Neuron (in vitro differentiated cells): ENCODE measurements at regions not wholly inside any gene's neighbourhood (a gene's known extent, or its start where the extent isn't known, plus 50 kb on each side); places are given as distances from the start of the nearest gene placed in this dataset.

Source experiments
- H2AFZ ChIP-seq: one replicate; pipeline ENCODE4 v1.6.1; 2013; ENCODE audit warnings: low read depth, mild to moderate bottlenecking, inconsistent platforms, low read length, moderate library complexity
- H3K27me3 ChIP-seq: one replicate; pipeline ENCODE4 v1.6.1; 2013; ENCODE audit warnings: low read length; ENCODE audit not compliant: insufficient read depth
- H3K36me3 ChIP-seq: one replicate; pipeline ENCODE4 v1.6.1; 2013; ENCODE audit warnings: low read length; ENCODE audit not compliant: insufficient read depth
- H3K4me1 ChIP-seq: one replicate; pipeline ENCODE4 v1.6.1; 2013; ENCODE audit warnings: low read length; ENCODE audit not compliant: insufficient read depth
- H3K4me3 ChIP-seq: 2 replicates; pipeline ENCODE4 v1.5.1; 2013; ENCODE audit warnings: mild to moderate bottlenecking, low read length, moderate library complexity
- H3K9me3 ChIP-seq: one replicate; pipeline ENCODE4 v1.6.1; 2013; ENCODE audit warnings: low read length

GRCh38 chr15:36335224-36335623, 244.2 kb upstream of the CDIN1 start:
- H3K36me3 ChIP-seq = no peaks in the 10 kb centered on the region
- H3K4me3 ChIP-seq = no peak overlapping the region
- H3K4me1 ChIP-seq = peaks cover 5% of the 10 kb centered on the region
- no peak overlapping the region for H2AFZ ChIP-seq
- H3K9me3 ChIP-seq = no peaks in the 10 kb centered on the region
- H3K27me3 ChIP-seq = no peaks in the 10 kb centered on the region

- Histone ChIP-seq H3K4me1 (peaks cover 5% of the 10 kb centered on the region), H3K4me3 (no peak overlapping the region), H3K9me3 (no peaks in the 10 kb centered on the region), H3K27me3 (no peaks in the 10 kb centered on the region), H2AFZ (no peak overlapping the region), H3K36me3 (no peaks in the 10 kb centered on the region)
Measured at GRCh38 chr15:36335659-36336058, 243.8 kb upstream of the CDIN1 start.

- Histone ChIP-seq H3K4me3 (no peak overlapping the region), H2AFZ (no peak overlapping the region), H3K9me3 (no peaks in the 10 kb centered on the region), H3K36me3 (no peaks in the 10 kb centered on the region), H3K27me3 (no peaks in the 10 kb centered on the region), H3K4me1 (no peaks in the 10 kb centered on the region)
Measured at GRCh38 chr15:36344887-36345286, 234.5 kb upstream of the CDIN1 start.

- Histone ChIP-seq H2AFZ (no peak overlapping the region), H3K9me3 (no peaks in the 10 kb centered on the region), H3K4me1 (no peaks in the 10 kb centered on the region), H3K27me3 (no peaks in the 10 kb centered on the region), H3K4me3 (no peak overlapping the region), H3K36me3 (no peaks in the 10 kb centered on the region)
Measured at GRCh38 chr15:36347272-36347858, 232.1 kb upstream of the CDIN1 start.

- H3K9me3 ChIP-seq = no peaks in the 10 kb centered on the region
Measured at GRCh38 chr15:36356466-36356865, 223.0 kb upstream of the CDIN1 start.

GRCh38 chr15:36356978-36357601, 222.3 kb upstream of the CDIN1 start:
- H3K4me3 ChIP-seq = no peak overlapping the region

More at GRCh38 chr15:36356466-36356865, 223.0 kb upstream of the CDIN1 start:
- H3K27me3 ChIP-seq = no peaks in the 10 kb centered on the region
- H3K4me3 ChIP-seq = no peak overlapping the region
- H2AFZ ChIP-seq = no peak overlapping the region
- no peaks in the 10 kb centered on the region for H3K36me3 ChIP-seq
- H3K4me1 ChIP-seq = no peaks in the 10 kb centered on the region

GRCh38 chr15:36358094-36358493, 221.3 kb upstream of the CDIN1 start:
- H3K9me3 ChIP-seq = no peaks in the 10 kb centered on the region
- H3K4me1 ChIP-seq = no peaks in the 10 kb centered on the region
- H3K36me3 ChIP-seq = no peaks in the 10 kb centered on the region
- H2AFZ ChIP-seq = no peak overlapping the region
- no peaks in the 10 kb centered on the region for H3K27me3 ChIP-seq
- no peak overlapping the region for H3K4me3 ChIP-seq

More at GRCh38 chr15:36356978-36357601, 222.3 kb upstream of the CDIN1 start:
- Histone ChIP-seq H3K36me3 (no peaks in the 10 kb centered on the region), H3K9me3 (no peaks in the 10 kb centered on the region), H3K4me1 (no peaks in the 10 kb centered on the region), H3K27me3 (no peaks in the 10 kb centered on the region), H2AFZ (no peak overlapping the region)

GRCh38 chr15:36358523-36358922, 220.9 kb upstream of the CDIN1 start:
- Histone ChIP-seq H3K9me3 (no peaks in the 10 kb centered on the region), H3K27me3 (no peaks in the 10 kb centered on the region), H3K36me3 (no peaks in the 10 kb centered on the region), H3K4me1 (no peaks in the 10 kb centered on the region), H2AFZ (no peak overlapping the region), H3K4me3 (no peak overlapping the region)

- Histone ChIP-seq H2AFZ (no peak overlapping the region), H3K4me1 (peaks cover 2% of the 10 kb centered on the region), H3K4me3 (no peak overlapping the region), H3K9me3 (no peaks in the 10 kb centered on the region), H3K27me3 (no peaks in the 10 kb centered on the region), H3K36me3 (no peaks in the 10 kb centered on the region)
Measured at GRCh38 chr15:36359286-36359685, 220.1 kb upstream of the CDIN1 start.

GRCh38 chr15:36361351-36361870, 218.0 kb upstream of the CDIN1 start:
- no peak overlapping the region for H3K4me3 ChIP-seq
- no peaks in the 10 kb centered on the region for H3K36me3 ChIP-seq
- peaks cover 5% of the 10 kb centered on the region for H3K4me1 ChIP-seq
- no peaks in the 10 kb centered on the region for H3K9me3 ChIP-seq
- H2AFZ ChIP-seq = no peak overlapping the region
- H3K27me3 ChIP-seq = no peaks in the 10 kb centered on the region

GRCh38 chr15:36362509-36362915, 216.9 kb upstream of the CDIN1 start:
- Histone ChIP-seq H3K9me3 (no peaks in the 10 kb centered on the region), H2AFZ (no peak overlapping the region), H3K36me3 (no peaks in the 10 kb centered on the region), H3K27me3 (no peaks in the 10 kb centered on the region), H3K4me3 (no peak overlapping the region), H3K4me1 (peaks cover 5% of the 10 kb centered on the region)

- Histone ChIP-seq H2AFZ (no peak overlapping the region), H3K27me3 (no peaks in the 10 kb centered on the region), H3K4me3 (no peak overlapping the region), H3K9me3 (no peaks in the 10 kb centered on the region), H3K36me3 (no peaks in the 10 kb centered on the region), H3K4me1 (peaks cover 5% of the 10 kb centered on the region)
Measured at GRCh38 chr15:36363335-36363734, 216.1 kb upstream of the CDIN1 start.

- Histone ChIP-seq H3K9me3 (no peaks in the 10 kb centered on the region), H3K4me3 (no peak overlapping the region), H3K4me1 (peaks cover 5% of the 10 kb centered on the region), H3K36me3 (no peaks in the 10 kb centered on the region), H2AFZ (no peak overlapping the region), H3K27me3 (no peaks in the 10 kb centered on the region)
Measured at GRCh38 chr15:36364377-36364776, 215.0 kb upstream of the CDIN1 start.
